ENCODE measurements at regions not wholly inside any gene's neighbourhood (a gene's known extent, or its start where the extent isn't known, plus 50 kb on each side); places are given as distances from the start of the nearest gene placed in this dataset.

GRCh38 chr9:21569721-21570120, 87.6 kb upstream of the IFNE start:
- Mint-ChIP-seq H3K27me3 (ENCODE audit: unreplicated experiment) (no peaks in the 10 kb centered on the region), H3K4me1 (ENCODE audit: low read depth, unreplicated experiment) (no peaks in the 10 kb centered on the region), H3K4me3 (ENCODE audit: unreplicated experiment) (no peak overlapping the region), H3K9me3 (ENCODE audit: unreplicated experiment) (no peaks in the 10 kb centered on the region), H3K27ac (ENCODE audit: unreplicated experiment) (no peak overlapping the region), H3K36me3 (ENCODE audit: unreplicated experiment) (no peaks in the 10 kb centered on the region)
- TF ChIP-seq CTCF (IDR thresholded peaks at IDR 0.05; ENCODE audit: partially characterized antibody, unreplicated experiment): no peak
- no peak for DNase-seq

- no peaks in the 10 kb centered on the region for H3K9me3 Mint-ChIP-seq (ENCODE audit: unreplicated experiment)
Measured at GRCh38 chr9:21570643-21571275, 88.6 kb upstream of the IFNE start.

GRCh38 chr9:21574261-21574660, 92.1 kb upstream of the IFNE start:
- Mint-ChIP-seq H3K27ac (ENCODE audit: unreplicated experiment) (no peak overlapping the region), H3K4me1 (ENCODE audit: low read depth, unreplicated experiment) (no peaks in the 10 kb centered on the region)
- no peak for TF ChIP-seq CTCF (IDR thresholded peaks at IDR 0.05; ENCODE audit: partially characterized antibody, unreplicated experiment)

More at GRCh38 chr9:21570643-21571275, 88.6 kb upstream of the IFNE start:
- H3K4me1 Mint-ChIP-seq (ENCODE audit: low read depth, unreplicated experiment): no peaks in the 10 kb centered on the region
- no peak overlapping the region for H3K4me3 Mint-ChIP-seq (ENCODE audit: unreplicated experiment)
- no peak for TF ChIP-seq CTCF (IDR thresholded peaks at IDR 0.05; ENCODE audit: partially characterized antibody, unreplicated experiment)
- H3K27me3 Mint-ChIP-seq (ENCODE audit: unreplicated experiment): no peaks in the 10 kb centered on the region
- no peak overlapping the region for H3K27ac Mint-ChIP-seq (ENCODE audit: unreplicated experiment)
- no peaks in the 10 kb centered on the region for H3K36me3 Mint-ChIP-seq (ENCODE audit: unreplicated experiment)
- no peak for DNase-seq

GRCh38 chr9:21576331-21577189, 94.4 kb upstream of the IFNE start:
- H3K36me3 Mint-ChIP-seq (ENCODE audit: unreplicated experiment): no peaks in the 10 kb centered on the region
- no peaks in the 10 kb centered on the region for H3K9me3 Mint-ChIP-seq (ENCODE audit: unreplicated experiment)
- H3K4me3 Mint-ChIP-seq (ENCODE audit: unreplicated experiment): no peak overlapping the region
- no peak for DNase-seq
- no peak for TF ChIP-seq CTCF (IDR thresholded peaks at IDR 0.05; ENCODE audit: partially characterized antibody, unreplicated experiment)
- H3K27me3 Mint-ChIP-seq (ENCODE audit: unreplicated experiment): no peaks in the 10 kb centered on the region
- no peaks in the 10 kb centered on the region for H3K4me1 Mint-ChIP-seq (ENCODE audit: low read depth, unreplicated experiment)
- H3K27ac Mint-ChIP-seq (ENCODE audit: unreplicated experiment): no peak overlapping the region

More at GRCh38 chr9:21574261-21574660, 92.1 kb upstream of the IFNE start:
- H3K36me3 Mint-ChIP-seq (ENCODE audit: unreplicated experiment): no peaks in the 10 kb centered on the region
- H3K27me3 Mint-ChIP-seq (ENCODE audit: unreplicated experiment): no peaks in the 10 kb centered on the region
- H3K4me3 Mint-ChIP-seq (ENCODE audit: unreplicated experiment): no peak overlapping the region
- no peaks in the 10 kb centered on the region for H3K9me3 Mint-ChIP-seq (ENCODE audit: unreplicated experiment)
- DNase-seq: no peak

- Mint-ChIP-seq H3K4me3 (ENCODE audit: unreplicated experiment) (no peak overlapping the region), H3K9me3 (ENCODE audit: unreplicated experiment) (no peaks in the 10 kb centered on the region), H3K36me3 (ENCODE audit: unreplicated experiment) (no peaks in the 10 kb centered on the region), H3K4me1 (ENCODE audit: low read depth, unreplicated experiment) (no peaks in the 10 kb centered on the region), H3K27me3 (ENCODE audit: unreplicated experiment) (no peaks in the 10 kb centered on the region), H3K27ac (ENCODE audit: unreplicated experiment) (no peak overlapping the region)
- DNase-seq: no peak
- no peak for TF ChIP-seq CTCF (IDR thresholded peaks at IDR 0.05; ENCODE audit: partially characterized antibody, unreplicated experiment)
Measured at GRCh38 chr9:21579247-21579671, 97.1 kb upstream of the IFNE start.
